BLaER1 (cell line): ENCODE measurements at regions not wholly inside any gene's neighbourhood (a gene's known extent, or its start where the extent isn't known, plus 50 kb on each side); places are given as distances from the start of the nearest gene placed in this dataset.

Source experiments
- H3K27ac ChIP-seq: shearing (Covaris generic); formaldehyde crosslinking; 2 replicates; pipeline ENCODE4 v1.8.1; 2022
- H3K27me3 ChIP-seq: shearing (Covaris generic); formaldehyde crosslinking; 2 replicates; pipeline ENCODE4 v1.8.1; 2022
- H3K36me3 ChIP-seq: shearing (Covaris generic); formaldehyde crosslinking; 2 replicates; pipeline ENCODE4 v1.8.1; 2022
- H3K4me1 ChIP-seq: shearing (Covaris generic); formaldehyde crosslinking; 2 replicates; pipeline ENCODE4 v1.8.1; 2022
- H3K4me2 ChIP-seq: shearing (Covaris generic); formaldehyde crosslinking; 2 replicates; pipeline ENCODE4 v1.8.1; 2022
- H3K4me3 ChIP-seq: shearing (Covaris generic); formaldehyde crosslinking; 2 replicates; pipeline ENCODE4 v1.8.1; 2022
- H3K9ac ChIP-seq: shearing (Covaris generic); formaldehyde crosslinking; 2 replicates; pipeline ENCODE4 v1.8.1; 2022
- H3K9me3 ChIP-seq: shearing (Covaris generic); formaldehyde crosslinking; 2 replicates; pipeline ENCODE4 v1.8.1; 2022
- H4K20me1 ChIP-seq: shearing (Covaris generic); formaldehyde crosslinking; 2 replicates; pipeline ENCODE4 v1.8.1; 2022
- Cebpa-rat ChIP-seq: shearing (Covaris generic); IDR thresholded peaks from 2 replicates; pipeline ENCODE4 v1.8.1; 2022

- Histone ChIP-seq H3K36me3 (no peaks in the 10 kb centered on the region), H3K4me1 (no peaks in the 10 kb centered on the region), H3K9ac (no peak overlapping the region), H3K4me3 (no peak overlapping the region), H3K27me3 (no peaks in the 10 kb centered on the region), H3K27ac (no peak overlapping the region), H4K20me1 (no peaks in the 10 kb centered on the region), H3K4me2 (no peak overlapping the region), H3K9me3 (peaks cover 10% of the 10 kb centered on the region)
- TF ChIP-seq Cebpa-rat = no peak
These were observed 294.8 kb upstream of the DKK2 start for GRCh38 chr4:107330916-107331315.

GRCh38 chr4:107319386-107319785, 283.3 kb upstream of the DKK2 start:
- peak overlapping the region; percentile 62 for H3K4me2 ChIP-seq
- no peaks in the 10 kb centered on the region for H3K36me3 ChIP-seq
- H3K27me3 ChIP-seq = no peaks in the 10 kb centered on the region
- H4K20me1 ChIP-seq = no peaks in the 10 kb centered on the region
- no peak overlapping the region for H3K9ac ChIP-seq
- 0 out of 2 replicates have a peak overlapping the region, but pooled peaks have one; percentile 18 for H3K27ac ChIP-seq
- H3K4me3 ChIP-seq = no peak overlapping the region
- H3K4me1 ChIP-seq = peaks cover 30% of the 10 kb centered on the region
- H3K9me3 ChIP-seq = peaks cover 4% of the 10 kb centered on the region; the same call in 1 of the 2 replicates
- no peak for TF ChIP-seq Cebpa-rat

GRCh38 chr4:107318078-107318477, 282.0 kb upstream of the DKK2 start:
- H3K9me3 ChIP-seq = peaks cover 4% of the 10 kb centered on the region; the same call in 1 of the 2 replicates
- peak overlapping the region; percentile 62; the same call in 1 of the 2 replicates for H3K4me2 ChIP-seq
- H3K9ac ChIP-seq = no peak overlapping the region
- peaks cover 30% of the 10 kb centered on the region for H3K4me1 ChIP-seq
- H4K20me1 ChIP-seq = no peaks in the 10 kb centered on the region
- no peak for TF ChIP-seq Cebpa-rat
- no peak overlapping the region for H3K4me3 ChIP-seq
- H3K27ac ChIP-seq = no peak overlapping the region
- H3K27me3 ChIP-seq = no peaks in the 10 kb centered on the region
- no peaks in the 10 kb centered on the region for H3K36me3 ChIP-seq

GRCh38 chr4:107317611-107318010, 281.5 kb upstream of the DKK2 start:
- H3K36me3 ChIP-seq = no peaks in the 10 kb centered on the region
- no peak for TF ChIP-seq Cebpa-rat

GRCh38 chr4:107315584-107315983, 279.5 kb upstream of the DKK2 start:
- Histone ChIP-seq H3K9me3 (no peaks in the 10 kb centered on the region), H3K4me3 (no peak overlapping the region), H3K36me3 (no peaks in the 10 kb centered on the region), H3K27ac (no peak overlapping the region), H3K9ac (no peak overlapping the region), H3K27me3 (no peaks in the 10 kb centered on the region), H3K4me2 (no peak overlapping the region), H4K20me1 (no peaks in the 10 kb centered on the region), H3K4me1 (peaks cover 30% of the 10 kb centered on the region)
- TF ChIP-seq Cebpa-rat = no peak

More at GRCh38 chr4:107317611-107318010, 281.5 kb upstream of the DKK2 start:
- Histone ChIP-seq H4K20me1 (no peaks in the 10 kb centered on the region), H3K27ac (no peak overlapping the region), H3K27me3 (no peaks in the 10 kb centered on the region), H3K4me2 (peak overlapping the region; percentile 62; the same call in 1 of the 2 replicates), H3K4me3 (no peak overlapping the region), H3K9me3 (peaks cover 4% of the 10 kb centered on the region; the same call in 1 of the 2 replicates), H3K9ac (no peak overlapping the region), H3K4me1 (peaks cover 30% of the 10 kb centered on the region)

GRCh38 chr4:107314156-107314555, 278.0 kb upstream of the DKK2 start:
- Histone ChIP-seq H3K4me1 (peaks cover 17% of the 10 kb centered on the region), H3K36me3 (no peaks in the 10 kb centered on the region), H3K27ac (no peak overlapping the region), H3K9me3 (no peaks in the 10 kb centered on the region), H3K9ac (no peak overlapping the region), H3K27me3 (no peaks in the 10 kb centered on the region), H3K4me2 (no peak overlapping the region), H4K20me1 (no peaks in the 10 kb centered on the region), H3K4me3 (no peak overlapping the region)
- TF ChIP-seq Cebpa-rat = no peak

- Histone ChIP-seq H4K20me1 (no peaks in the 10 kb centered on the region), H3K9ac (no peak overlapping the region), H3K36me3 (no peaks in the 10 kb centered on the region), H3K4me1 (no peaks in the 10 kb centered on the region), H3K4me3 (no peak overlapping the region), H3K4me2 (no peak overlapping the region), H3K27me3 (no peaks in the 10 kb centered on the region), H3K27ac (no peak overlapping the region), H3K9me3 (no peaks in the 10 kb centered on the region)
- TF ChIP-seq Cebpa-rat = no peak
These were observed 276.3 kb upstream of the DKK2 start for GRCh38 chr4:107312366-107312765.

GRCh38 chr4:107304699-107305286, 268.7 kb upstream of the DKK2 start:
- Histone ChIP-seq H3K4me1 (no peaks in the 10 kb centered on the region), H3K9ac (no peak overlapping the region), H3K27me3 (no peaks in the 10 kb centered on the region), H4K20me1 (no peaks in the 10 kb centered on the region), H3K4me2 (no peak overlapping the region), H3K36me3 (no peaks in the 10 kb centered on the region), H3K4me3 (no peak overlapping the region), H3K27ac (no peak overlapping the region), H3K9me3 (no peaks in the 10 kb centered on the region)
- no peak for TF ChIP-seq Cebpa-rat

- Histone ChIP-seq H3K27ac (no peak overlapping the region), H3K4me3 (no peak overlapping the region), H3K4me2 (no peak overlapping the region), H3K36me3 (no peaks in the 10 kb centered on the region), H3K4me1 (no peaks in the 10 kb centered on the region), H3K27me3 (no peaks in the 10 kb centered on the region), H3K9me3 (no peaks in the 10 kb centered on the region), H3K9ac (no peak overlapping the region), H4K20me1 (no peaks in the 10 kb centered on the region)
- TF ChIP-seq Cebpa-rat = no peak
These were observed 263.5 kb upstream of the DKK2 start for GRCh38 chr4:107299646-107300045.

- no peak overlapping the region for H3K4me3 ChIP-seq
- H3K27ac ChIP-seq = no peak overlapping the region
- no peaks in the 10 kb centered on the region for H3K4me1 ChIP-seq
- H4K20me1 ChIP-seq = no peaks in the 10 kb centered on the region
- no peak overlapping the region for H3K9ac ChIP-seq
- no peak overlapping the region for H3K4me2 ChIP-seq
- no peak for TF ChIP-seq Cebpa-rat
- H3K27me3 ChIP-seq = no peaks in the 10 kb centered on the region
- 0 out of 2 replicates have a peak, but pooled peaks cover 4% of the 10 kb centered on the region for H3K9me3 ChIP-seq
- no peaks in the 10 kb centered on the region for H3K36me3 ChIP-seq
These were observed 256.9 kb upstream of the DKK2 start for GRCh38 chr4:107292979-107293378.
